ENCODE measurements at regions not wholly inside any gene's neighbourhood (a gene's known extent, or its start where the extent isn't known, plus 50 kb on each side); places are given as distances from the start of the nearest gene placed in this dataset.

DNA sequence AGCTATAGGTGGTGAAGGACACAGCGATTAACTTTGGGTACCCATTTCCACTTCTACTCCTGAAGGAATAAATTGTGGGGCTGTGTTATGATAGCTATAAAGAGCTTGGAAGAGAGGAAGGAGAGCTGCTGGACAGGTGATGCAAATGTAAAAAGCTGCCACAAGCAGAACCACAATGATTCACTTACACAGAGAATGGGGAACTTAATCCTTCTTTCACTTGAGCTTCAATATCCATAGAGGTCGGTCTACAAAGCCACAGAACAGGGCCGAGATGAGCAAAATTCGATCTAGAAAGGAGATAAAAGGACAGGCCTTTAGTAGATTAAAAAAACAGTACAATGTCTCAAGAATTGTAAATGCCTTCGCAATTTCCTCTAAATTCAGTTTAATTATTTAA is 831.1 kb downstream of the LRFN5 start:
- Histone ChIP-seq H3K36me3 (ENCODE audit: insufficient read depth) (no peaks in the 10 kb centered on the region), H4K20me1 (replicated peaks; ENCODE audit: insufficient read depth) (no peaks in the 10 kb centered on the region), H3F3A (replicated peaks; ENCODE audit: low read depth) (no peaks in the 10 kb centered on the region), H3K27me3 (ENCODE audit: insufficient read depth) (no peaks in the 10 kb centered on the region), H2AFZ (peak overlapping the region; percentile 56; the same call in 1 of the 2 replicates), H3K27ac (ENCODE audit: low read depth) (no peak overlapping the region), H3K4me2 (no peak overlapping the region), H3K9me2 (ENCODE audit: insufficient read depth) (no peaks in the 10 kb centered on the region), H3K4me3 (no peak overlapping the region), H3K4me1 (ENCODE audit: insufficient read depth) (no peaks in the 10 kb centered on the region), H3K79me2 (replicated peaks; ENCODE audit: insufficient read depth) (no peaks in the 10 kb centered on the region)
- H3K4me1 Mint-ChIP-seq: peaks cover 3% of the 10 kb centered on the region; the same call in 2 of the 3 replicates
- no peak overlapping the region for H3K4me3 Mint-ChIP-seq
- peaks cover 7% of the 10 kb centered on the region; the same call in 1 of the 3 replicates for H3K36me3 Mint-ChIP-seq (ENCODE audit: low read depth)
- TF ChIP-seq STAT1 (IDR thresholded peaks at IDR 0.05; ENCODE audit: unreplicated experiment): no peak
- TF ChIP-seq, protein P1, sequence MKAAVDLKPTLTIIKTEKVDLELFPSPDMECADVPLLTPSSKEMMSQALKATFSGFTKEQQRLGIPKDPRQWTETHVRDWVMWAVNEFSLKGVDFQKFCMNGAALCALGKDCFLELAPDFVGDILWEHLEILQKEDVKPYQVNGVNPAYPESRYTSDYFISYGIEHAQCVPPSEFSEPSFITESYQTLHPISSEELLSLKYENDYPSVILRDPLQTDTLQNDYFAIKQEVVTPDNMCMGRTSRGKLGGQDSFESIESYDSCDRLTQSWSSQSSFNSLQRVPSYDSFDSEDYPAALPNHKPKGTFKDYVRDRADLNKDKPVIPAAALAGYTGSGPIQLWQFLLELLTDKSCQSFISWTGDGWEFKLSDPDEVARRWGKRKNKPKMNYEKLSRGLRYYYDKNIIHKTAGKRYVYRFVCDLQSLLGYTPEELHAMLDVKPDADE (IDR thresholded peaks at IDR 0.05): no peak
- no peak for TF ChIP-seq JUNB (IDR thresholded peaks at IDR 0.05; ENCODE audit: unreplicated experiment)
- TF ChIP-seq, protein P2, sequence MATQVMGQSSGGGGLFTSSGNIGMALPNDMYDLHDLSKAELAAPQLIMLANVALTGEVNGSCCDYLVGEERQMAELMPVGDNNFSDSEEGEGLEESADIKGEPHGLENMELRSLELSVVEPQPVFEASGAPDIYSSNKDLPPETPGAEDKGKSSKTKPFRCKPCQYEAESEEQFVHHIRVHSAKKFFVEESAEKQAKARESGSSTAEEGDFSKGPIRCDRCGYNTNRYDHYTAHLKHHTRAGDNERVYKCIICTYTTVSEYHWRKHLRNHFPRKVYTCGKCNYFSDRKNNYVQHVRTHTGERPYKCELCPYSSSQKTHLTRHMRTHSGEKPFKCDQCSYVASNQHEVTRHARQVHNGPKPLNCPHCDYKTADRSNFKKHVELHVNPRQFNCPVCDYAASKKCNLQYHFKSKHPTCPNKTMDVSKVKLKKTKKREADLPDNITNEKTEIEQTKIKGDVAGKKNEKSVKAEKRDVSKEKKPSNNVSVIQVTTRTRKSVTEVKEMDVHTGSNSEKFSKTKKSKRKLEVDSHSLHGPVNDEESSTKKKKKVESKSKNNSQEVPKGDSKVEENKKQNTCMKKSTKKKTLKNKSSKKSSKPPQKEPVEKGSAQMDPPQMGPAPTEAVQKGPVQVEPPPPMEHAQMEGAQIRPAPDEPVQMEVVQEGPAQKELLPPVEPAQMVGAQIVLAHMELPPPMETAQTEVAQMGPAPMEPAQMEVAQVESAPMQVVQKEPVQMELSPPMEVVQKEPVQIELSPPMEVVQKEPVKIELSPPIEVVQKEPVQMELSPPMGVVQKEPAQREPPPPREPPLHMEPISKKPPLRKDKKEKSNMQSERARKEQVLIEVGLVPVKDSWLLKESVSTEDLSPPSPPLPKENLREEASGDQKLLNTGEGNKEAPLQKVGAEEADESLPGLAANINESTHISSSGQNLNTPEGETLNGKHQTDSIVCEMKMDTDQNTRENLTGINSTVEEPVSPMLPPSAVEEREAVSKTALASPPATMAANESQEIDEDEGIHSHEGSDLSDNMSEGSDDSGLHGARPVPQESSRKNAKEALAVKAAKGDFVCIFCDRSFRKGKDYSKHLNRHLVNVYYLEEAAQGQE (IDR thresholded peaks at IDR 0.05; ENCODE audit: unreplicated experiment): no peak
- TF ChIP-seq EZH2 (IDR thresholded peaks at IDR 0.05; ENCODE audit: low read depth, unreplicated experiment): no peak
- no peak for TF ChIP-seq CREB1 (CRISPR knock-in tag; IDR thresholded peaks at IDR 0.05; ENCODE audit: low read depth)
- TF ChIP-seq POLR2AphosphoS5 (IDR thresholded peaks at IDR 0.05; ENCODE audit: low read depth): no peak
- TF ChIP-seq EZH2phosphoT487 (IDR thresholded peaks at IDR 0.05; ENCODE audit: unreplicated experiment): no peak
- TF ChIP-seq, protein P3, sequence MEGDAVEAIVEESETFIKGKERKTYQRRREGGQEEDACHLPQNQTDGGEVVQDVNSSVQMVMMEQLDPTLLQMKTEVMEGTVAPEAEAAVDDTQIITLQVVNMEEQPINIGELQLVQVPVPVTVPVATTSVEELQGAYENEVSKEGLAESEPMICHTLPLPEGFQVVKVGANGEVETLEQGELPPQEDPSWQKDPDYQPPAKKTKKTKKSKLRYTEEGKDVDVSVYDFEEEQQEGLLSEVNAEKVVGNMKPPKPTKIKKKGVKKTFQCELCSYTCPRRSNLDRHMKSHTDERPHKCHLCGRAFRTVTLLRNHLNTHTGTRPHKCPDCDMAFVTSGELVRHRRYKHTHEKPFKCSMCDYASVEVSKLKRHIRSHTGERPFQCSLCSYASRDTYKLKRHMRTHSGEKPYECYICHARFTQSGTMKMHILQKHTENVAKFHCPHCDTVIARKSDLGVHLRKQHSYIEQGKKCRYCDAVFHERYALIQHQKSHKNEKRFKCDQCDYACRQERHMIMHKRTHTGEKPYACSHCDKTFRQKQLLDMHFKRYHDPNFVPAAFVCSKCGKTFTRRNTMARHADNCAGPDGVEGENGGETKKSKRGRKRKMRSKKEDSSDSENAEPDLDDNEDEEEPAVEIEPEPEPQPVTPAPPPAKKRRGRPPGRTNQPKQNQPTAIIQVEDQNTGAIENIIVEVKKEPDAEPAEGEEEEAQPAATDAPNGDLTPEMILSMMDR (conservative IDR thresholded peaks at IDR 0.05; ENCODE audit: low read depth in 2 of 2): no peak
- TF ChIP-seq ZNF114 (CRISPR knock-in tag; IDR thresholded peaks at IDR 0.05): no peak
- no peak for TF ChIP-seq ZNF331 (CRISPR knock-in tag; IDR thresholded peaks at IDR 0.05; ENCODE audit: low read depth)
- TF ChIP-seq, protein P4, sequence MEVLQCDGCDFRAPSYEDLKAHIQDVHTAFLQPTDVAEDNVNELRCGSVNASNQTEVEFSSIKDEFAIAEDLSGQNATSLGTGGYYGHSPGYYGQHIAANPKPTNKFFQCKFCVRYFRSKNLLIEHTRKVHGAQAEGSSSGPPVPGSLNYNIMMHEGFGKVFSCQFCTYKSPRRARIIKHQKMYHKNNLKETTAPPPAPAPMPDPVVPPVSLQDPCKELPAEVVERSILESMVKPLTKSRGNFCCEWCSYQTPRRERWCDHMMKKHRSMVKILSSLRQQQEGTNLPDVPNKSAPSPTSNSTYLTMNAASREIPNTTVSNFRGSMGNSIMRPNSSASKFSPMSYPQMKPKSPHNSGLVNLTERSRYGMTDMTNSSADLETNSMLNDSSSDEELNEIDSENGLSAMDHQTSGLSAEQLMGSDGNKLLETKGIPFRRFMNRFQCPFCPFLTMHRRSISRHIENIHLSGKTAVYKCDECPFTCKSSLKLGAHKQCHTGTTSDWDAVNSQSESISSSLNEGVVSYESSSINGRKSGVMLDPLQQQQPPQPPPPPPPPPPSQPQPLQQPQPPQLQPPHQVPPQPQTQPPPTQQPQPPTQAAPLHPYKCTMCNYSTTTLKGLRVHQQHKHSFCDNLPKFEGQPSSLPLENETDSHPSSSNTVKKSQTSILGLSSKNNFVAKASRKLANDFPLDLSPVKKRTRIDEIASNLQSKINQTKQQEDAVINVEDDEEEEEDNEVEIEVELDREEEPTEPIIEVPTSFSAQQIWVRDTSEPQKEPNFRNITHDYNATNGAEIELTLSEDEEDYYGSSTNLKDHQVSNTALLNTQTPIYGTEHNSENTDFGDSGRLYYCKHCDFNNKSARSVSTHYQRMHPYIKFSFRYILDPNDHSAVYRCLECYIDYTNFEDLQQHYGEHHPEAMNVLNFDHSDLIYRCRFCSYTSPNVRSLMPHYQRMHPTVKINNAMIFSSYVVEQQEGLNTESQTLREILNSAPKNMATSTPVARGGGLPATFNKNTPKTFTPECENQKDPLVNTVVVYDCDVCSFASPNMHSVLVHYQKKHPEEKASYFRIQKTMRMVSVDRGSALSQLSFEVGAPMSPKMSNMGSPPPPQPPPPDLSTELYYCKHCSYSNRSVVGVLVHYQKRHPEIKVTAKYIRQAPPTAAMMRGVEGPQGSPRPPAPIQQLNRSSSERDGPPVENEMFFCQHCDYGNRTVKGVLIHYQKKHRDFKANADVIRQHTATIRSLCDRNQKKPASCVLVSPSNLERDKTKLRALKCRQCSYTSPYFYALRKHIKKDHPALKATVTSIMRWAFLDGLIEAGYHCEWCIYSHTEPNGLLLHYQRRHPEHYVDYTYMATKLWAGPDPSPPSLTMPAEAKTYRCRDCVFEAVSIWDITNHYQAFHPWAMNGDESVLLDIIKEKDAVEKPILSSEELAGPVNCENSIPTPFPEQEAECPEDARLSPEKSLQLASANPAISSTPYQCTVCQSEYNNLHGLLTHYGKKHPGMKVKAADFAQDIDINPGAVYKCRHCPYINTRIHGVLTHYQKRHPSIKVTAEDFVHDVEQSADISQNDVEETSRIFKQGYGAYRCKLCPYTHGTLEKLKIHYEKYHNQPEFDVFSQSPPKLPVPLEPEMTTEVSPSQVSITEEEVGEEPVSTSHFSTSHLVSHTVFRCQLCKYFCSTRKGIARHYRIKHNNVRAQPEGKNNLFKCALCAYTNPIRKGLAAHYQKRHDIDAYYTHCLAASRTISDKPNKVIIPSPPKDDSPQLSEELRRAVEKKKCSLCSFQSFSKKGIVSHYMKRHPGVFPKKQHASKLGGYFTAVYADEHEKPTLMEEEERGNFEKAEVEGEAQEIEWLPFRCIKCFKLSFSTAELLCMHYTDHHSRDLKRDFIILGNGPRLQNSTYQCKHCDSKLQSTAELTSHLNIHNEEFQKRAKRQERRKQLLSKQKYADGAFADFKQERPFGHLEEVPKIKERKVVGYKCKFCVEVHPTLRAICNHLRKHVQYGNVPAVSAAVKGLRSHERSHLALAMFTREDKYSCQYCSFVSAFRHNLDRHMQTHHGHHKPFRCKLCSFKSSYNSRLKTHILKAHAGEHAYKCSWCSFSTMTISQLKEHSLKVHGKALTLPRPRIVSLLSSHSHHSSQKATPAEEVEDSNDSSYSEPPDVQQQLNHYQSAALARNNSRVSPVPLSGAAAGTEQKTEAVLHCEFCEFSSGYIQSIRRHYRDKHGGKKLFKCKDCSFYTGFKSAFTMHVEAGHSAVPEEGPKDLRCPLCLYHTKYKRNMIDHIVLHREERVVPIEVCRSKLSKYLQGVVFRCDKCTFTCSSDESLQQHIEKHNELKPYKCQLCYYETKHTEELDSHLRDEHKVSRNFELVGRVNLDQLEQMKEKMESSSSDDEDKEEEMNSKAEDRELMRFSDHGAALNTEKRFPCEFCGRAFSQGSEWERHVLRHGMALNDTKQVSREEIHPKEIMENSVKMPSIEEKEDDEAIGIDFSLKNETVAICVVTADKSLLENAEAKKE (CRISPR knock-in tag; IDR thresholded peaks at IDR 0.05): no peak
- no peak for TF ChIP-seq NANOG (IDR thresholded peaks at IDR 0.05; ENCODE audit: borderline replicate concordance)
- H3K9me3 Mint-ChIP-seq: peaks cover 22% of the 10 kb centered on the region; the same call in 2 of the 3 replicates
- no peak for ATAC-seq
- no peak for DNase-seq (ENCODE audit: low spot score)
- no peaks in the 10 kb centered on the region for H3K27me3 Mint-ChIP-seq (ENCODE audit: insufficient read depth, low read depth, poor library complexity)
- H3K27ac Mint-ChIP-seq: no peak overlapping the region

All from GM23338 (cell line).